ENCODE measurements at regions not wholly inside any gene's neighbourhood (a gene's known extent, or its start where the extent isn't known, plus 50 kb on each side); places are given as distances from the start of the nearest gene placed in this dataset.

- DNase-seq = no peak
- intact Hi-C loops (cut with DNase I; ENCODE audit: low total_unique reads) = no loop called here
- H3K27me3 ChIP-seq = no peaks in the 10 kb centered on the region
- no peak overlapping the region for H3K27ac ChIP-seq
- no peak for TF ChIP-seq POLR2A (IDR thresholded peaks at IDR 0.05)
- TF ChIP-seq, protein P1, sequence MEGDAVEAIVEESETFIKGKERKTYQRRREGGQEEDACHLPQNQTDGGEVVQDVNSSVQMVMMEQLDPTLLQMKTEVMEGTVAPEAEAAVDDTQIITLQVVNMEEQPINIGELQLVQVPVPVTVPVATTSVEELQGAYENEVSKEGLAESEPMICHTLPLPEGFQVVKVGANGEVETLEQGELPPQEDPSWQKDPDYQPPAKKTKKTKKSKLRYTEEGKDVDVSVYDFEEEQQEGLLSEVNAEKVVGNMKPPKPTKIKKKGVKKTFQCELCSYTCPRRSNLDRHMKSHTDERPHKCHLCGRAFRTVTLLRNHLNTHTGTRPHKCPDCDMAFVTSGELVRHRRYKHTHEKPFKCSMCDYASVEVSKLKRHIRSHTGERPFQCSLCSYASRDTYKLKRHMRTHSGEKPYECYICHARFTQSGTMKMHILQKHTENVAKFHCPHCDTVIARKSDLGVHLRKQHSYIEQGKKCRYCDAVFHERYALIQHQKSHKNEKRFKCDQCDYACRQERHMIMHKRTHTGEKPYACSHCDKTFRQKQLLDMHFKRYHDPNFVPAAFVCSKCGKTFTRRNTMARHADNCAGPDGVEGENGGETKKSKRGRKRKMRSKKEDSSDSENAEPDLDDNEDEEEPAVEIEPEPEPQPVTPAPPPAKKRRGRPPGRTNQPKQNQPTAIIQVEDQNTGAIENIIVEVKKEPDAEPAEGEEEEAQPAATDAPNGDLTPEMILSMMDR (IDR thresholded peaks at IDR 0.05) = no peak
- H3K4me3 ChIP-seq = no peak overlapping the region
- no peaks in the 10 kb centered on the region for H3K4me1 ChIP-seq
- H3K9me3 ChIP-seq = no peaks in the 10 kb centered on the region
- H3K36me3 ChIP-seq = no peaks in the 10 kb centered on the region
These were observed 57.1 kb upstream of the FSTL4 start for GRCh38 chr5:133669472-133669871.

DNA sequence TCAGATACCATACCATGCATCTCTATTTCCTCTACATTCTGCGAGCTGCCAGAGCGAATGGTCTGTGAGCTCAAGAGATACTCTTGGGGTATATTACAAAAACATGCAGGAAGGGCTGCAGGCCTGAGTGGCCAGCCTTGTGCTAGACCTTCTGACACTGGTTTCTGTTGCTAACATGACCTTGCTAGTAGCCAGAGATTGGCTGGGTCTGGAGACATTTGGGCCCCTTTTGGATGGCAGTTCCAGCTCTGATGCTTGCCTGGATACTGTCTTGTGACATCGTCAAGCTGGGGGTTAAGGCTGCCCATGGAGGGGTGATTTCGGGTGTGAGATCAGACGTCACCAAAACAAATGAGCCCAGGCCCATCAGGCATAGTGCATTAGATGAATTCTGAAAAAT, 56.1 kb upstream of the FSTL4 start:
- no peak for DNase-seq
- Histone ChIP-seq H3K27ac (no peak overlapping the region), H3K27me3 (no peaks in the 10 kb centered on the region), H3K4me1 (no peaks in the 10 kb centered on the region), H3K9me3 (no peaks in the 10 kb centered on the region), H3K4me3 (no peak overlapping the region), H3K36me3 (no peaks in the 10 kb centered on the region)
- TF ChIP-seq, protein P1 (IDR thresholded peaks at IDR 0.05) = no peak
- TF ChIP-seq POLR2A (IDR thresholded peaks at IDR 0.05) = no peak
- intact Hi-C loops (cut with DNase I; ENCODE audit: low total_unique reads) = no loop called here

GRCh38 chr5:133667217-133667616, 54.9 kb upstream of the FSTL4 start:
- Histone ChIP-seq H3K27ac (no peak overlapping the region), H3K36me3 (no peaks in the 10 kb centered on the region), H3K4me1 (no peaks in the 10 kb centered on the region), H3K9me3 (no peaks in the 10 kb centered on the region), H3K4me3 (no peak overlapping the region), H3K27me3 (no peaks in the 10 kb centered on the region)
- intact Hi-C loops (cut with DNase I; ENCODE audit: low total_unique reads) = no loop called here
- no peak for DNase-seq
- TF ChIP-seq, protein P1 (IDR thresholded peaks at IDR 0.05) = no peak
- no peak for TF ChIP-seq POLR2A (IDR thresholded peaks at IDR 0.05)

- no peak overlapping the region for H3K27ac ChIP-seq
- TF ChIP-seq, protein P1 (IDR thresholded peaks at IDR 0.05) = no peak
- TF ChIP-seq POLR2A (IDR thresholded peaks at IDR 0.05) = no peak
- no peak for DNase-seq
- intact Hi-C loops (cut with DNase I; ENCODE audit: low total_unique reads) = no loop called here
- no peak overlapping the region for H3K4me3 ChIP-seq
- H3K9me3 ChIP-seq = no peaks in the 10 kb centered on the region
- H3K36me3 ChIP-seq = no peaks in the 10 kb centered on the region
- no peaks in the 10 kb centered on the region for H3K27me3 ChIP-seq
- no peaks in the 10 kb centered on the region for H3K4me1 ChIP-seq
These were observed 53.2 kb upstream of the FSTL4 start for GRCh38 chr5:133665571-133665970.

DNA sequence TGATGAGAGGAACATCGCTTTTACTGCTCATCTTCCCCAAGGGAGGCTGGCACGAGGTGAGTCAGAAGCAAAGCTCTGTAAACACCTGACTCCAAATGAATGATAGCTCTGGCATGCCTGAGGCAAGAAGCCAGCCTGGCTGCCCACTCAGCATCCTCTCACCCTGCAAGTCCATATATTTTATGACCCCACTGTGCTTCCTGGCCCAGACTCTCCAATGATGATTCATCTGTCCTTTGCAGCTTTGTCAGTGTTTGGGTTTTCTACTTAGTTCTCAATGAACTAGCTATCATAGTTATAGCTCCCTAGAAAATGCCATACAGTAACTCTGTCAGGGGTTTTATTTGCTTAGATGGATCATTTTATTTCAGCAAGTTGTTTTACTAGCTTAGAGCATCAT, 52.1 kb upstream of the FSTL4 start:
- no peak overlapping the region for H3K4me3 ChIP-seq
- no peak for TF ChIP-seq POLR2A (IDR thresholded peaks at IDR 0.05)
- TF ChIP-seq, protein P1 (IDR thresholded peaks at IDR 0.05) = no peak
- intact Hi-C loops (cut with DNase I; ENCODE audit: low total_unique reads) = no loop called here
- H3K4me1 ChIP-seq = no peaks in the 10 kb centered on the region
- DNase-seq = no peak
- H3K36me3 ChIP-seq = no peaks in the 10 kb centered on the region
- no peaks in the 10 kb centered on the region for H3K9me3 ChIP-seq
- H3K27me3 ChIP-seq = no peaks in the 10 kb centered on the region
- no peak overlapping the region for H3K27ac ChIP-seq

Measured in uterus (tissue), 3 donors.